MG63 (cell line): ENCODE measurements at regions not wholly inside any gene's neighbourhood (a gene's known extent, or its start where the extent isn't known, plus 50 kb on each side); places are given as distances from the start of the nearest gene placed in this dataset.
A peak's percentile ranks its signal among the peaks of the same experiment; 100 is the strongest.

Experiments used
- DNase-seq: peaks from one replicate; pipeline ENCODE4 v3.0.0-alpha.2; 2020
- H3K27me3 ChIP-seq: fragments of 250-450 bp; sonication (Bioruptor Pico); 2 replicates; pipeline ENCODE4 v1.5.1; 2020; ENCODE audit warnings: mild to moderate bottlenecking, moderate library complexity
- H3K36me3 ChIP-seq: fragments of 250-450 bp; sonication (Bioruptor Pico); 2 replicates; pipeline ENCODE4 v1.5.1; 2020; ENCODE audit warnings: mild to moderate bottlenecking, moderate library complexity
- H3K4me3 ChIP-seq: fragments of 250-450 bp; sonication (Bioruptor Pico); 2 replicates; pipeline ENCODE4 v1.5.1; 2020; ENCODE audit warnings: mild to moderate bottlenecking, moderate library complexity
- H3K9me3 ChIP-seq: fragments of 250-450 bp; sonication (Bioruptor Pico); 2 replicates; pipeline ENCODE4 v1.5.1; 2020; ENCODE audit warnings: mild to moderate bottlenecking, moderate library complexity

DNA sequence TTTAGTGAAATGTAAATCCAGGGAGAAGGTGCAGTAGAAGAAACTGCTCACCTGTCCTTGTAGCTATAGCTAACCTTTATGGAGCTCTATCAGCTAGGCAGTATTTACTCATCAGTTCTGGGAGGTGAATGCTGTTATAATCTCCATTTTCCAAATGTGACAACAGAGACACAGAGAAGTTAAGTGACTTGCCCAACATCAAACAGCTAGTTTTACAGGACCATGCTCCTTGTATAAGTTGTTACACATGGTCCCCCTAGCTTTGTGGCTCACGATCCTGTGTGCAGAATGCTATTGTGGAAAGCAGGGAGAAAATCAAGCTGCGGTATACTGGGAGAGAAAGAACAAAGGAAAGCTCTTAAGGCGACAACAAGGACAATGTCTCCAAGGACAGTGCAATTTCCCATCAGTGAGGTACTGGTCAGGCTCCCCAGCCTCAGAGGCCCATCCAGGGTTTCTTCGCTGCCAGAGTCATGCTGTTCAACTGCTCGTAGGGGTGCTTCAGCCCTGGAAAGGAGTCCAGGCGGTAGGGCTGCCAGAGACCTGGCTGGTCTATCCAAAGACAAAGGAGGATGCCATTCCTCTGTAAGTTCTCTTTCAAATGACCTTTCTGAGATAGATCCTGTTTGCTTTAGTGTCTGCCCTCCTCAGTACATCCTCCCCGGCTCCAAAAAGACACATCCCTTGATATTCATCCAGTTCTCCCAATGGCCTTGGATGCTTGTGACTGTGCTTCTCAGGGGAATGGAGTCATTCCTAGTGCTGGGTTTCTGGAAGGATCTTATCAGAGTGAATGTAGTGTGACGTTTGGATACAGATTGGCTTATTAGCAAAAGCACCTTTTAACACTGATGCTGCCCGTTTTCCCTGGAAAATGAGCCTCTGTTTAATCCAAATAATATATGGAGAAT, 95.5 kb downstream of the ARF6 start:
- no peaks in the 10 kb centered on the region for H3K36me3 ChIP-seq
- H3K27me3 ChIP-seq = no peaks in the 10 kb centered on the region
- H3K9me3 ChIP-seq = no peaks in the 10 kb centered on the region
- DNase-seq = no peak
- H3K4me3 ChIP-seq = no peak overlapping the region

GRCh38 chr14:49989966-49990365, 97.1 kb downstream of the ARF6 start:
- no peak for DNase-seq
- H3K27me3 ChIP-seq = no peaks in the 10 kb centered on the region
- H3K4me3 ChIP-seq = no peak overlapping the region
- H3K9me3 ChIP-seq = no peaks in the 10 kb centered on the region
- H3K36me3 ChIP-seq = no peaks in the 10 kb centered on the region

- H3K36me3 ChIP-seq = no peaks in the 10 kb centered on the region
- H3K4me3 ChIP-seq = no peak overlapping the region
- DNase-seq = no peak
- H3K27me3 ChIP-seq = no peaks in the 10 kb centered on the region
- no peaks in the 10 kb centered on the region for H3K9me3 ChIP-seq
These were observed 98.6 kb downstream of the ARF6 start for GRCh38 chr14:49991491-49991890.

DNA sequence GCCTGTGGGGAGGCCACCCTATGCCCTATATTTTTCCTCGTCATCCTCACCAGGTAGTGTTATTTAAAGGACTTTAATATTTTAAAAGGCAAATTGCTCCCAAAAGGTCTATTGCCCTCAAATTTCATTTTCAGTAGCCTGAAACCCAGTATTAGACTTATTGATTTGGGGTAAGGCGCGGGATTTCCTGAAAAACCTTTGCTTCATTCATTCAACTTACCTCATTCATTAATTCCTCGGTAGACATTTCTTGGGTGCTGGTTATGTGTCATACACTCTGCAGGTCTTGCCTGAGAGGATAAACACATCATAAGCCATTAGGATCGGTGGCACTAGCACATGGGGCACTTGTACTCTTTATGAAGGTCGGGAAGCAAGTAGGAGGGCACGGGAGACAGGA, 99.2 kb downstream of the ARF6 start:
- no peak overlapping the region for H3K4me3 ChIP-seq
- no peaks in the 10 kb centered on the region for H3K9me3 ChIP-seq
- DNase-seq = no peak
- H3K27me3 ChIP-seq = no peaks in the 10 kb centered on the region
- no peaks in the 10 kb centered on the region for H3K36me3 ChIP-seq

- no peaks in the 10 kb centered on the region for H3K27me3 ChIP-seq
- no peak for DNase-seq
- H3K36me3 ChIP-seq = no peaks in the 10 kb centered on the region
- H3K4me3 ChIP-seq = no peak overlapping the region
- no peaks in the 10 kb centered on the region for H3K9me3 ChIP-seq
These were observed 99.6 kb downstream of the ARF6 start for GRCh38 chr14:49992448-49992847.

- peak; percentile 45 for DNase-seq
- H3K4me3 ChIP-seq = no peak overlapping the region
- no peaks in the 10 kb centered on the region for H3K27me3 ChIP-seq
- H3K36me3 ChIP-seq = no peaks in the 10 kb centered on the region
- no peaks in the 10 kb centered on the region for H3K9me3 ChIP-seq
These were observed 100.0 kb downstream of the ARF6 start for GRCh38 chr14:49992901-49993339.

- DNase-seq = no peak
- H3K27me3 ChIP-seq = no peaks in the 10 kb centered on the region
- H3K36me3 ChIP-seq = no peaks in the 10 kb centered on the region
- no peaks in the 10 kb centered on the region for H3K9me3 ChIP-seq
- H3K4me3 ChIP-seq = no peak overlapping the region
These were observed 100.7 kb downstream of the ARF6 start for GRCh38 chr14:49993565-49993964.

DNA sequence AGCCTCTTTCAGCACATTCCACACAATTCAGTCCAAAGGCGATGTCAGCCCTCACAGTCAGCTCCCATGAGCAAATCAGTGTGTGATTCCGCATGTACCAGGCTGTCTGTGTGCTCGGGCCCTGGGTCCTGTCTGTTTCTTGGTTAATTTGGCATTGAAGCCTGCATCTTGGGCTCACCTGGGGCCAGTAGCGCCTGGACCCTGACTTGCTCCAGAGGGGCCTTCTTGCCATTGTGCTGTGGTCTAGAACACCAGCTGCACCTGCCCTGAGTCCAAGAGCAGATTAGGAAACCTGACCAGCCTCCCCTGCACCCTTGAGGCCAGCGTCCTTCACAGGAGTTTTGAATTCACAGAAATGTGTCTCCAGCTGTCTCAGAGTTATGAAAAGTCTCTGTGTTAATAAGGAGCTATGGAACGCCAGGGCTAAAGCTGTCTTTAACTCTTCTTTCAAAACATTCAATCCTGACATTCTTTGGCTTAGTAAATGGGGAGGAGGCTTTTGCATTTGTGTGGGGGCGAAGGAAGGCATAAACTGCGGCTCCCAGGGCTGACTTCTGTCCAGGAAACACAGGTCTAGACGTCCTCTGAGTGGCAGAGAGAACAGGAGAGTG, 102.2 kb downstream of the ARF6 start:
- no peaks in the 10 kb centered on the region for H3K27me3 ChIP-seq
- no peaks in the 10 kb centered on the region for H3K36me3 ChIP-seq
- no peaks in the 10 kb centered on the region for H3K9me3 ChIP-seq
- no peak overlapping the region for H3K4me3 ChIP-seq
- DNase-seq = no peak

DNA sequence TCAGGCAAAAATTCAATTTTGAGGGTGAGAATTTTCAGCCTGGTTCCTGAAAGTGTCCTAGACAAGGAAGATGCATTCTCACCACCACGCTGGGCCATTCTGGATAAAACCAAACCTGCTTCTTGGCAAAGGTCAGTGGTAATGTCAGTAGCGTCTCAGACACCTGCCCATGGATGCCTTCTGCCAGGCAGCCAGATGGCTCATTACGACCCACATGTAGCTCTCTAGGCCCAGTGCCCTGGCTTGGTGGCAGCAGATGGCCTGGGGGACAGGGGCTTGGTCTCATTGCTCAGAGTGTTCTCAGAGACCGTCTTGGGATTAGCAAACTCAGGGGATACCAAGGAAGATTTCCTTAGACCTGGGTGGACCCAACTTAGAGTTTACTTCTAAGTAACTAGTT, 105.1 kb downstream of the ARF6 start:
- DNase-seq = no peak
- no peaks in the 10 kb centered on the region for H3K27me3 ChIP-seq
- no peaks in the 10 kb centered on the region for H3K36me3 ChIP-seq
- H3K4me3 ChIP-seq = no peak overlapping the region
- no peaks in the 10 kb centered on the region for H3K9me3 ChIP-seq

DNA sequence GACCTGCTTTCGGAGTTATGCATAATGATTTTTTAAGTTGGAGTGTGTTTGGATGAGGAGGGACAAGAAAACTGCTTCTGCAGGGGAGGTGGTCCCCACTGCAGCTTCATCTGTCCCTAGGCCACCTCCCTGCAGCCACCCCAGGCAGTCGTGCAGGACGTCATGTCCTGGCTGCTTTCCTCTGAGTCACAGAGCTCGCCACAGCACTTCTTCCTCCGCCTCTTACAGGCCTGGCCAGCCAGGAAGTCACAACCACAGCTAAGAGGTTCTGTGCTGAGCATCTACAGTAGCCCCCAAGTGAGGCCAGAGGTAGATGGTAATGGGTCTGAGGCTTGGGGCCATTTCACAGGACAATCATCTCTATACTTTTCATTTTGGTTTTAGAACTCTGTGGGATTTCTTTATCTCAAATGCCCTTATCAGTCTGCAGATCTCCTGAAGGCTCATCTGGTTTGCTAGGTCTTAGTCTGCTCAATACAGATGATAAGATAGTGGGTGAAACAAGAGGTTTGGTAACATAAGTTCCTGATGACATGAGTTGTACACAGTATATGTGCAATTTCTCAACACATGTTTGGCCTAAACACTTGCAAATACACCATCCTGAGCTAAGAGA, 106.4 kb downstream of the ARF6 start:
- no peaks in the 10 kb centered on the region for H3K36me3 ChIP-seq
- no peak overlapping the region for H3K4me3 ChIP-seq
- DNase-seq = peak; percentile 81
- no peaks in the 10 kb centered on the region for H3K9me3 ChIP-seq
- no peaks in the 10 kb centered on the region for H3K27me3 ChIP-seq

DNA sequence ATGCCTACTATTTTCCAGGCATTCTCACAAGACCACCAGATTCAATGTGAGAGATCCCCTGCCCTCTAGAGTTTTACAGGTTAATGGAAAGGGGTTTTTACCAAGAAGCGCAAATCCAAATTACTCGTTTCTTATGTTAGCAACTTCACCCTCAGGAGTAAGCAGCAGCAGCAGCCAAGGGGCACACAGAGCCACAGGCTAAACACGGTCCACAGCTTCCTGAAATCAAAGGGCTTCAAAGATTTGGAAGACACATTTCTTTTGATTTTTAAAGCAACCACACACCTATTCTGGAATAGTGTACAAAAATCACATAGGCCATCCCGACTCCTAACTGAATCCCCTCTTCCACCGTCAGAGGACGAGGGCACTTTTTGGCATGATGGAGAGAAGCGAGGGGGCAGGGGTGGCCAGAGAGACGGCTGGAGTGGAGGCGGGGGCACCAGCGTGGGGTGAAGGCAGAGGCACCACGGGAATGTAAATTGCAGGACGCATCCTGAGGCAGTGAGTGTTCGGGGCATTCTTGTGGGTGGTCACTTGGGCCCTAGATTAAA, 107.0 kb downstream of the ARF6 start:
- Histone ChIP-seq H3K36me3 (no peaks in the 10 kb centered on the region), H3K9me3 (no peaks in the 10 kb centered on the region), H3K27me3 (no peaks in the 10 kb centered on the region), H3K4me3 (no peak overlapping the region)
- DNase-seq = no peak

- no peaks in the 10 kb centered on the region for H3K9me3 ChIP-seq
- H3K27me3 ChIP-seq = no peaks in the 10 kb centered on the region
- peak; percentile 82 for DNase-seq
- no peaks in the 10 kb centered on the region for H3K36me3 ChIP-seq
- no peak overlapping the region for H3K4me3 ChIP-seq
These were observed 107.7 kb downstream of the ARF6 start for GRCh38 chr14:50000380-50001150.

DNA sequence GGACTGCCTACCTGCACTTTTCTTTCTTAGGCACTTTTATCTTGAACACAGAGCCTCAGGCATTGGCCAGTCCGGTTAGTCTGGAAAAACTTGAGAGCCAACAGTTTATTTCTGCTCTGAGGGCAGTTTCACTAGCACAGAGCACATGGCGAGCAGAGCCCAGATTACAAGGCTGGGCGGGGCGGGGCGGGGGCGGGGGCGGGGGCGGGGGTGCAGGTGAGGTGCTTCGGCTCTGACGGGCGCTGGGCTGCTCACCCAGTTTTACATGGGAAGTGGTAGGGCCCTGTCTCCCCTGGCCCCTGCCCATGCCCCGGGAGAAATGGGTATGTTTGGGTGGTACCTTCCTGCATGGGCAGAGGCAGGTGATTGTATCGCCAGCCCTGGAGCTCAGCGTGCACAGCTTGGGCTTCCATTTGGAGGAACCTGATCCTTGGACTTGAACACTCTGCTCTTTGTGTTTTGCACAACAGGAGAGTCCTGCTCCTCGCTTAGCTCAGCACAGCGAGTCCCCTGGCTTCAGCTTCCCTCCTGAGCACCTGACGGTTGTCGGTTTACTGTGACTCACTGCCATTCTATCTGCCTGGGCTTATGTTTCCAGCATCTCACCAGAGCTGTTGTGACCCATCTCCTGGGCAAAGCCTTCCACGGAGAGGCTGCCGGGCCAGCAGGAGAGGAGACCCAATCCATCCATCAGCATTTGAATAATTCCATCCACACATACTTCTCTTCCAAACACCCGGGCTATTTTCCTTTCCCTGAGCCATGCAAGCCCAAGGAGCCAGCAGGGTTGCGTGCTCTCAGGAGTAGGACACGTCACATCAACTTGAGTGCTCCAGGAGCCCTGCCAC, 108.5 kb downstream of the ARF6 start:
- Histone ChIP-seq H3K27me3 (no peaks in the 10 kb centered on the region), H3K4me3 (no peak overlapping the region)

GRCh38 chr14:50001999-50002925, 109.4 kb downstream of the ARF6 start:
- no peaks in the 10 kb centered on the region for H3K36me3 ChIP-seq
- peak overlapping the region; percentile 39 for H3K4me3 ChIP-seq
- H3K9me3 ChIP-seq = no peaks in the 10 kb centered on the region
- DNase-seq = no peak
- H3K27me3 ChIP-seq = no peaks in the 10 kb centered on the region

More for the DNA sequence above, 108.5 kb downstream of the ARF6 start:
- Histone ChIP-seq H3K36me3 (no peaks in the 10 kb centered on the region), H3K9me3 (no peaks in the 10 kb centered on the region)
- peak; percentile 78 for DNase-seq

DNA sequence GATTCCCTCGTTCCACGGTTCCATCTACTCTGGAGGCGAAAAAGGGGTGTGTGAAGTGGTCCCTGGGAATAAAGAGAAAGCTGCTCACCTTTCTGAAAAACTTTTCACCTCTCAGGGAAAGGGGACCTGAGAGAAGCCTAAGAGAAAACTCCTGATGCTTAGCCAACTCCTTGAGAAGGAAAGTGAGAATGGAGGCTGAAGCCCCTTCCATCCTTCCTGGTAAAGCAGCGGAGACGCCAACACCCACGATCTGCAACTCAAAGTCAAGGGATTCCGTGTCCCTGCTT, 110.0 kb downstream of the ARF6 start:
- H3K27me3 ChIP-seq = no peaks in the 10 kb centered on the region
- no peak for DNase-seq

More for the DNA sequence above, 110.0 kb downstream of the ARF6 start:
- H3K9me3 ChIP-seq = no peaks in the 10 kb centered on the region
- H3K4me3 ChIP-seq = peak overlapping the region; percentile 39
- no peaks in the 10 kb centered on the region for H3K36me3 ChIP-seq
